WTC11 (cell line): ENCODE measurements at regions not wholly inside any gene's neighbourhood (a gene's known extent, or its start where the extent isn't known, plus 50 kb on each side); places are given as distances from the start of the nearest gene placed in this dataset.

Experiments
- CTCF ChIP-seq: fragments of 200-600 bp; IDR thresholded peaks from 2 replicates; pipeline ENCODE4 v1.8.0; 2022; ENCODE audit warnings: antibody characterized with exemption
- IRF2 ChIP-seq: sonication (generic); formaldehyde crosslinking; IDR thresholded peaks from 2 replicates; pipeline ENCODE4 v1.8.0; 2022; ENCODE audit warnings: low read depth, missing genetic modification reagents, borderline replicate concordance
- NR1H2 ChIP-seq: sonication (generic); formaldehyde crosslinking; IDR thresholded peaks from 2 replicates; pipeline ENCODE4 v1.9.0; 2021; ENCODE audit warnings: mild to moderate bottlenecking, moderate library complexity, missing genetic modification reagents
- TCF7 ChIP-seq: sonication (generic); formaldehyde crosslinking; IDR thresholded peaks from 2 replicates; pipeline ENCODE4 v1.8.0; 2022; ENCODE audit warnings: mild to moderate bottlenecking, low read depth, missing genetic modification reagents, moderate library complexity
- USF1 ChIP-seq: sonication (generic); formaldehyde crosslinking; IDR thresholded peaks from 2 replicates; pipeline ENCODE4 v1.8.0; 2022; ENCODE audit warnings: mild to moderate bottlenecking, missing genetic modification reagents
- ZNF317 ChIP-seq: sonication (generic); formaldehyde crosslinking; IDR thresholded peaks from 2 replicates; pipeline ENCODE4 v1.8.1; 2023; ENCODE audit warnings: low read depth, mild to moderate bottlenecking, moderate library complexity, missing genetic modification reagents, borderline replicate concordance
- ZNF416 ChIP-seq: fragments of 250-450 bp; sonication (Bioruptor Pico); IDR thresholded peaks from 2 replicates; pipeline ENCODE4 v1.9.0; 2021; ENCODE audit warnings: mild to moderate bottlenecking, inconsistent platforms
- ZNF425 ChIP-seq: fragments of 250-450 bp; sonication (Bioruptor Pico); conservative IDR thresholded peaks from 2 replicates; pipeline ENCODE4 v1.9.0; 2021; ENCODE audit warnings: mild to moderate bottlenecking
- TF ChIP-seq, protein P1 (sequence below): sonication (generic); formaldehyde crosslinking; IDR thresholded peaks from 2 replicates; pipeline ENCODE4 v1.8.0; 2023; ENCODE audit warnings: mild to moderate bottlenecking, missing genetic modification reagents
- TF ChIP-seq, protein P2 (sequence below): sonication (generic); formaldehyde crosslinking; IDR thresholded peaks from 2 replicates; pipeline ENCODE4 v1.8.1; 2023; ENCODE audit warnings: mild to moderate bottlenecking, missing genetic modification reagents
- TF ChIP-seq, protein P3 (sequence below): sonication (generic); formaldehyde crosslinking; IDR thresholded peaks from 2 replicates; pipeline ENCODE4 v1.8.1; 2022; ENCODE audit warnings: low read depth, missing genetic modification reagents, borderline replicate concordance

DNA sequence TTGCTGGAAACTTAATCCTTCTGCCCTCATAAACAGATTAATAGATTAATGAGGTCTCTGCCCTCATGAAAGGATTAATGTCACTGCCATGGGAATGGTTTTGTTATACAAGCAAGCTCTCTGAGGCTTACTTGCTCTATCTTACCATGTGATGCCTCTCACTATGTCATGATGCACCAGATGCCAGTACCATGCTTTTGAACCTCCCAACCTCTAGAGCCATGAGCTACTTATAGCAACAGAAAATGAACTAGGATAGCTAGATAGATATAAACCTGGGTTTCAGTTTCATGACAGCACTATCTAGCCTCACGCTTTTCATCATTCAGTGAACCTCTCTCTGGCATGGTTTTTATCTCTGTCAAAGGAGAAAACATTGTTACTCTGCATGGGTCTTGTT lies 371.6 kb upstream of the LRP1B start:
- TF ChIP-seq CTCF, result no peak
- TF ChIP-seq IRF2 (CRISPR knock-in tag), result no peak
- TF ChIP-seq, protein P1, sequence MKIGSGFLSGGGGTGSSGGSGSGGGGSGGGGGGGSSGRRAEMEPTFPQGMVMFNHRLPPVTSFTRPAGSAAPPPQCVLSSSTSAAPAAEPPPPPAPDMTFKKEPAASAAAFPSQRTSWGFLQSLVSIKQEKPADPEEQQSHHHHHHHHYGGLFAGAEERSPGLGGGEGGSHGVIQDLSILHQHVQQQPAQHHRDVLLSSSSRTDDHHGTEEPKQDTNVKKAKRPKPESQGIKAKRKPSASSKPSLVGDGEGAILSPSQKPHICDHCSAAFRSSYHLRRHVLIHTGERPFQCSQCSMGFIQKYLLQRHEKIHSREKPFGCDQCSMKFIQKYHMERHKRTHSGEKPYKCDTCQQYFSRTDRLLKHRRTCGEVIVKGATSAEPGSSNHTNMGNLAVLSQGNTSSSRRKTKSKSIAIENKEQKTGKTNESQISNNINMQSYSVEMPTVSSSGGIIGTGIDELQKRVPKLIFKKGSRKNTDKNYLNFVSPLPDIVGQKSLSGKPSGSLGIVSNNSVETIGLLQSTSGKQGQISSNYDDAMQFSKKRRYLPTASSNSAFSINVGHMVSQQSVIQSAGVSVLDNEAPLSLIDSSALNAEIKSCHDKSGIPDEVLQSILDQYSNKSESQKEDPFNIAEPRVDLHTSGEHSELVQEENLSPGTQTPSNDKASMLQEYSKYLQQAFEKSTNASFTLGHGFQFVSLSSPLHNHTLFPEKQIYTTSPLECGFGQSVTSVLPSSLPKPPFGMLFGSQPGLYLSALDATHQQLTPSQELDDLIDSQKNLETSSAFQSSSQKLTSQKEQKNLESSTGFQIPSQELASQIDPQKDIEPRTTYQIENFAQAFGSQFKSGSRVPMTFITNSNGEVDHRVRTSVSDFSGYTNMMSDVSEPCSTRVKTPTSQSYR (CRISPR knock-in tag), result no peak
- no peak for TF ChIP-seq ZNF425 (CRISPR knock-in tag)
- no peak for TF ChIP-seq ZNF416 (CRISPR knock-in tag)
- TF ChIP-seq ZNF317 (CRISPR knock-in tag), result no peak
- TF ChIP-seq TCF7 (CRISPR knock-in tag), result no peak
- TF ChIP-seq NR1H2 (CRISPR knock-in tag), result no peak
- TF ChIP-seq, protein P2, sequence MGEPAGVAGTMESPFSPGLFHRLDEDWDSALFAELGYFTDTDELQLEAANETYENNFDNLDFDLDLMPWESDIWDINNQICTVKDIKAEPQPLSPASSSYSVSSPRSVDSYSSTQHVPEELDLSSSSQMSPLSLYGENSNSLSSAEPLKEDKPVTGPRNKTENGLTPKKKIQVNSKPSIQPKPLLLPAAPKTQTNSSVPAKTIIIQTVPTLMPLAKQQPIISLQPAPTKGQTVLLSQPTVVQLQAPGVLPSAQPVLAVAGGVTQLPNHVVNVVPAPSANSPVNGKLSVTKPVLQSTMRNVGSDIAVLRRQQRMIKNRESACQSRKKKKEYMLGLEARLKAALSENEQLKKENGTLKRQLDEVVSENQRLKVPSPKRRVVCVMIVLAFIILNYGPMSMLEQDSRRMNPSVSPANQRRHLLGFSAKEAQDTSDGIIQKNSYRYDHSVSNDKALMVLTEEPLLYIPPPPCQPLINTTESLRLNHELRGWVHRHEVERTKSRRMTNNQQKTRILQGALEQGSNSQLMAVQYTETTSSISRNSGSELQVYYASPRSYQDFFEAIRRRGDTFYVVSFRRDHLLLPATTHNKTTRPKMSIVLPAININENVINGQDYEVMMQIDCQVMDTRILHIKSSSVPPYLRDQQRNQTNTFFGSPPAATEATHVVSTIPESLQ (CRISPR knock-in tag), result no peak
- TF ChIP-seq, protein P3, sequence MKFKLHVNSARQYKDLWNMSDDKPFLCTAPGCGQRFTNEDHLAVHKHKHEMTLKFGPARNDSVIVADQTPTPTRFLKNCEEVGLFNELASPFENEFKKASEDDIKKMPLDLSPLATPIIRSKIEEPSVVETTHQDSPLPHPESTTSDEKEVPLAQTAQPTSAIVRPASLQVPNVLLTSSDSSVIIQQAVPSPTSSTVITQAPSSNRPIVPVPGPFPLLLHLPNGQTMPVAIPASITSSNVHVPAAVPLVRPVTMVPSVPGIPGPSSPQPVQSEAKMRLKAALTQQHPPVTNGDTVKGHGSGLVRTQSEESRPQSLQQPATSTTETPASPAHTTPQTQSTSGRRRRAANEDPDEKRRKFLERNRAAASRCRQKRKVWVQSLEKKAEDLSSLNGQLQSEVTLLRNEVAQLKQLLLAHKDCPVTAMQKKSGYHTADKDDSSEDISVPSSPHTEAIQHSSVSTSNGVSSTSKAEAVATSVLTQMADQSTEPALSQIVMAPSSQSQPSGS (CRISPR knock-in tag), result no peak
- no peak for TF ChIP-seq USF1 (CRISPR knock-in tag)
